Liver (tissue), 8 donors: ENCODE measurements at regions not wholly inside any gene's neighbourhood (a gene's known extent, or its start where the extent isn't known, plus 50 kb on each side); places are given as distances from the start of the nearest gene placed in this dataset.

Experiments
- DNase-seq: peaks from one replicate; pipeline ENCODE4 v3.0.0-alpha.2; 2017; ENCODE audit warnings: low spot score
- H3K27ac ChIP-seq, 2 donors: one replicate each; pipeline ENCODE4 v1.7.0; 2013; ENCODE audit warnings: inconsistent platforms in 2 of 2, low read length in 2 of 2, control low read depth in 1 of 2, low read depth in 1 of 2, mild to moderate bottlenecking in 1 of 2
- H3K27me3 ChIP-seq, 4 donors: one replicate each; pipeline versions ENCODE4 v1.6.1 to v1.7.0; 2013; ENCODE audit warnings: low read length in 3 of 4, inconsistent platforms in 1 of 4, mild to moderate bottlenecking in 1 of 4, moderate library complexity in 1 of 4; ENCODE audit not compliant: control insufficient read depth in 4 of 4, insufficient read depth in 4 of 4
- H3K36me3 ChIP-seq, 4 donors: one replicate each; pipeline versions ENCODE4 v1.6.1 to v1.7.0; 2013; ENCODE audit warnings: low read length in 3 of 4, mild to moderate bottlenecking in 3 of 4, low read depth in 1 of 4, moderate library complexity in 1 of 4; ENCODE audit not compliant: control insufficient read depth in 4 of 4, insufficient read depth in 3 of 4
- H3K4me1 ChIP-seq, 4 donors: one replicate each; pipeline versions ENCODE4 v1.6.1 to v1.7.0; 2013; ENCODE audit warnings: low read length in 3 of 4, mild to moderate bottlenecking in 3 of 4, moderate library complexity in 1 of 4; ENCODE audit not compliant: control insufficient read depth in 4 of 4, insufficient read depth in 4 of 4
- H3K4me3 ChIP-seq, 3 donors: one replicate each; pipeline versions ENCODE4 v1.6.1 to v1.7.0; 2013; ENCODE audit warnings: low read length in 3 of 3, control low read depth in 1 of 3, low read depth in 1 of 3, mild to moderate bottlenecking in 1 of 3
- H3K9ac ChIP-seq, 2 donors: one replicate each; pipeline ENCODE4 v1.7.0; 2013; ENCODE audit warnings: low read length in 2 of 2, mild to moderate bottlenecking in 2 of 2, moderate library complexity in 2 of 2, control low read depth in 1 of 2, low read depth in 1 of 2
- H3K9me3 ChIP-seq, 4 donors: one replicate each; pipeline versions ENCODE4 v1.6.1 to v1.7.0; 2013; ENCODE audit warnings: low read length in 3 of 4; ENCODE audit not compliant: control insufficient read depth in 4 of 4
- FOXA1 ChIP-seq: IDR thresholded peaks from 2 replicates; pipeline ENCODE4 v1.6.1; 2016; ENCODE audit warnings: antibody characterized with exemption
- FOXA2 ChIP-seq: IDR thresholded peaks from 2 replicates; pipeline ENCODE4 v1.6.1; 2016; ENCODE audit warnings: antibody characterized with exemption
- GABPA ChIP-seq, 2 donors: IDR thresholded peaks in 1 of 2; conservative IDR thresholded peaks in 1 of 2; 2 replicates each; pipeline ENCODE4 v1.6.1; 2016; ENCODE audit warnings: antibody characterized with exemption in 2 of 2, mild to moderate bottlenecking in 1 of 2, moderate library complexity in 1 of 2
- HNF4A ChIP-seq, 2 donors: conservative IDR thresholded peaks; 2 replicates each; pipeline ENCODE4 v1.6.1; 2016; ENCODE audit warnings: antibody characterized with exemption in 2 of 2, mild to moderate bottlenecking in 2 of 2
- HNF4G ChIP-seq: IDR thresholded peaks from 2 replicates; pipeline ENCODE4 v1.6.1; 2016; ENCODE audit warnings: antibody characterized with exemption
- RXRA ChIP-seq, 2 donors: IDR thresholded peaks; 2 replicates each; pipeline ENCODE4 v1.6.1; 2017 to 2018; ENCODE audit warnings: antibody characterized with exemption in 2 of 2, mild to moderate bottlenecking in 1 of 2
- TAF1 ChIP-seq: conservative IDR thresholded peaks from 2 replicates; pipeline ENCODE4 v1.6.1; 2016; ENCODE audit warnings: antibody characterized with exemption, mild to moderate bottlenecking
- YY1 ChIP-seq: IDR thresholded peaks from 2 replicates; pipeline ENCODE4 v1.6.1; 2016; ENCODE audit warnings: antibody characterized with exemption, mild to moderate bottlenecking
- WGBS: extraction: QIAGEN DNeasy Blood & Tissue Kit; methylation state at CpG from one replicate; pipeline ENCODE4 v1.1.7; 2013; 5-methylcytosine and 5-hydroxymethylcytosine counted together
- TF ChIP-seq, protein P1 (sequence below): fragments of 150-350 bp; IDR thresholded peaks from 2 replicates; pipeline ENCODE4 v1.5.1; 2017; ENCODE audit warnings: improper control_type of control experiment, low read depth, low read length; ENCODE audit not compliant: missing input control
- donor health status: healthy.
- donor health status: healthy.
- donor health status: healthy.
- donor health status: healthy.
- donor health status: healthy.

DNA sequence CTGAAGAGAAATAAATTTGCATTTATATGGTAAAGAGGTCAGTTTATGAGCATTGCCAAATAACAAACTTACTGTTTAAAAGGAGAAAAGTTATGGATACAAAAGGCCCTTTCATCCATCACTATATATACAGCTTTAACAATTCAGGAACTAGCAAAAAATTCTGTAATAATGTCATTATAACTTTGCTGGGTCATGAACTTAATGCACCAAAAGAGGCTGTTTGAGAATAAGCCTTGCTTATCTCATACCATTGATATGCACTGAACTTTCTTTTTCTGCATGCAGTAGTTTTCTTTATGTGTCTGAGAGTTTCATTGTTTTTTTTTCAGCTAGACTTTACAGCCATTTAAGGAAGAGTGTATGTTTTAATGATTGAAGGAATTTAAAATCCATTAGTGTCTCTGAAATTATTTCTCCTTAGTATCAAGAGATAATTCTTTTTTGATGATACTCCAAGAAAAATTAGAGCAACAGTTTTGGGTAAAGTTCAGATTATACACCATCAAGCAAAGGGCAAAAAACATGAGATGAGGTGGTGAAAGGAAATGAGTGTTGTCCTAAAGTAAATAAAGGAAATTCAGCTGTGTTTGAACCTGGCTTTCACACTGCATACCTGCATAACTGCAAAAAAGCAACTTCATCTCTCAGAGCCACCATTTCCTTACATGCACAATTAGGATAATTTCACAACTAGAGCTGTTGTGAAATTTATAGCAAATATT is 188.2 kb upstream of the ANO3 start:
- no peaks in the 10 kb centered on the region for H3K9me3 ChIP-seq
- DNase-seq, result no peak
- H3K36me3 ChIP-seq, result no peaks in the 10 kb centered on the region
- H3K4me1 ChIP-seq, result peaks cover 0 to 5% (median 3%) of the 10 kb centered on the region in 4 donors
- H3K27me3 ChIP-seq, result no peaks in the 10 kb centered on the region
- H3K4me3 ChIP-seq, result no peak overlapping the region
- TF ChIP-seq, protein P1, sequence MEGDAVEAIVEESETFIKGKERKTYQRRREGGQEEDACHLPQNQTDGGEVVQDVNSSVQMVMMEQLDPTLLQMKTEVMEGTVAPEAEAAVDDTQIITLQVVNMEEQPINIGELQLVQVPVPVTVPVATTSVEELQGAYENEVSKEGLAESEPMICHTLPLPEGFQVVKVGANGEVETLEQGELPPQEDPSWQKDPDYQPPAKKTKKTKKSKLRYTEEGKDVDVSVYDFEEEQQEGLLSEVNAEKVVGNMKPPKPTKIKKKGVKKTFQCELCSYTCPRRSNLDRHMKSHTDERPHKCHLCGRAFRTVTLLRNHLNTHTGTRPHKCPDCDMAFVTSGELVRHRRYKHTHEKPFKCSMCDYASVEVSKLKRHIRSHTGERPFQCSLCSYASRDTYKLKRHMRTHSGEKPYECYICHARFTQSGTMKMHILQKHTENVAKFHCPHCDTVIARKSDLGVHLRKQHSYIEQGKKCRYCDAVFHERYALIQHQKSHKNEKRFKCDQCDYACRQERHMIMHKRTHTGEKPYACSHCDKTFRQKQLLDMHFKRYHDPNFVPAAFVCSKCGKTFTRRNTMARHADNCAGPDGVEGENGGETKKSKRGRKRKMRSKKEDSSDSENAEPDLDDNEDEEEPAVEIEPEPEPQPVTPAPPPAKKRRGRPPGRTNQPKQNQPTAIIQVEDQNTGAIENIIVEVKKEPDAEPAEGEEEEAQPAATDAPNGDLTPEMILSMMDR, result no peak
- TF ChIP-seq RXRA (IDR thresholded peaks at IDR 0.05) (peak in 1 of 2 donors; percentile 16), FOXA2 (peak; percentile 82), HNF4A (conservative IDR thresholded peaks at IDR 0.05) (peak in 1 of 2 donors; percentile 58), YY1 (peak; percentile 49), TAF1 (no peak), FOXA1 (peak; percentile 42)
- H3K9ac ChIP-seq, result no peak overlapping the region
- H3K27ac ChIP-seq, result no peak overlapping the region

DNA sequence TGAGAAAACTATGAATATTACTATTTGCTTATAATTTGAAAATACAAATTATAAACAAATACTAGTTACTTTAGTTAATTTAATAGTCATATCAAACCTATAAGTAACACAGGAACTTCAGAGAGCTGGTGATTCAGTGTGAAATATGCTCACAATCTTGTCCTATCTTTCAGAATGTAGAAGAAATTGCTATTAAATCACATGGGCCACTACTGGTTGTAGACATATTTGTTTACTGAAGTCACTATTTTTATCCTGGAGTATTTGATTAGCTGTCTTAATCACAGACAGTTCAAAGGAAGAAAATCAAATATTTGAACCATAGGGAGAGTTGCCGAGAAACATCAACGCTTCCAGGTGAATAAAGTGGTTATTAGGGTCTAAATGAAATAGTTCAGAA is 187.6 kb upstream of the ANO3 start:
- Histone ChIP-seq H3K9me3 (no peaks in the 10 kb centered on the region), H3K27me3 (no peaks in the 10 kb centered on the region), H3K4me3 (no peak overlapping the region), H3K36me3 (no peaks in the 10 kb centered on the region), H3K4me1 (peaks cover 0 to 5% (median 3%) of the 10 kb centered on the region in 4 donors), H3K9ac (no peak overlapping the region), H3K27ac (no peak overlapping the region)
- WGBS, result 37% methylated on average over 2 of the region's 2 CpGs
- TF ChIP-seq GABPA (IDR thresholded peaks at IDR 0.05 in 1 of 2, conservative IDR thresholded peaks at IDR 0.05 in 1 of 2) (no peak), YY1 (no peak)
- no peak for DNase-seq

DNA sequence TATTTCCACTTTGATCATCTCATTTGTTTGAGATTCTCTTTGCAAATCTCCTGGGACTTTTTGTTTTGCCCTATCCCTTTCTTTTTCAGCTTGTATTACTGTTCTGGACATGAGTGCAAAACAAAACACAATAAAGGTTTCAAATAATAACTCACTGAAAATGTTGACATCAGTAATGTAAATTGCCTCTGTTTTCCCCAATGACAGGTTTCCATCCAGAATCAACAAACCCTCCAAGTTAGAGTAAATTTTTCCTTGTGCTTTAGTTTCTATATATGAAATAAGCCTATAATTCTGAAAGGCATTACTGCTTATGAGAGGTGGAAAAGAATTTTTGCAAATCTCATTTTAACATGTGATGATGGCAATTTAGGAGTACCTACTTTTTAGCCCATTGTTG is 187.0 kb upstream of the ANO3 start:
- Histone ChIP-seq H3K27me3 (no peaks in the 10 kb centered on the region), H3K9me3 (no peaks in the 10 kb centered on the region), H3K27ac (no peak overlapping the region), H3K4me3 (no peak overlapping the region), H3K36me3 (no peaks in the 10 kb centered on the region), H3K9ac (no peak overlapping the region), H3K4me1 (peaks cover 0 to 5% (median 3%) of the 10 kb centered on the region in 4 donors)
- no peak for DNase-seq
- TF ChIP-seq, protein P1, result no peak
- TF ChIP-seq HNF4G, result no peak
